OCI-LY3 (cell line): ENCODE measurements at regions not wholly inside any gene's neighbourhood (a gene's known extent, or its start where the extent isn't known, plus 50 kb on each side); places are given as distances from the start of the nearest gene placed in this dataset.

Source experiments
- H2AFZ ChIP-seq: fragments of 200-600, 300-600 bp; shearing (Covaris generic); 2 replicates; pipeline ENCODE4 v1.6.0; 2014; ENCODE audit warnings: antibody characterized with exemption, low read depth, low read length
- H3K27ac ChIP-seq: fragments of 200-600, 300-600 bp; sonication (generic); 2 replicates; pipeline ENCODE4 v1.5.1; 2014; ENCODE audit warnings: mild to moderate bottlenecking, low read length, moderate library complexity, mixed read lengths
- H3K27me3 ChIP-seq: fragments of 200-600, 300-600 bp; sonication (generic); 2 replicates; pipeline ENCODE4 v1.6.1; 2014; ENCODE audit warnings: low read depth, low read length, mixed read lengths
- H3K36me3 ChIP-seq: fragments of 200-600, 300-600 bp; sonication (generic); replicated peaks from 2 replicates; pipeline ENCODE3; 2014; ENCODE audit warnings: low read depth, low read length, mixed read lengths
- H3K4me1 ChIP-seq: fragments of 300-600, 200-600 bp; sonication (generic); 2 replicates; pipeline ENCODE4 v1.6.1; 2014; ENCODE audit warnings: low read length, mixed read lengths
- H3K4me2 ChIP-seq: fragments of 200-600, 300-600 bp; sonication (generic); 2 replicates; pipeline ENCODE4 v1.6.1; 2014; ENCODE audit warnings: low read length, mixed read lengths
- H3K4me3 ChIP-seq: fragments of 300-600, 200-600 bp; sonication (generic); 2 replicates; pipeline ENCODE4 v1.5.1; 2014; ENCODE audit warnings: antibody characterized with exemption, mild to moderate bottlenecking, low read length, moderate library complexity
- H3K79me2 ChIP-seq: fragments of 300-600, 200-600 bp; shearing (Covaris generic); 2 replicates; pipeline ENCODE4 v1.6.1; 2014; ENCODE audit warnings: mild to moderate bottlenecking, low read length, mixed read lengths
- H3K9ac ChIP-seq: fragments of 300-600, 200-600 bp; shearing (Covaris generic); 2 replicates; pipeline ENCODE4 v1.6.0; 2014; ENCODE audit warnings: mild to moderate bottlenecking, low read length, moderate library complexity
- H3K9me3 ChIP-seq: fragments of 200-600, 300-600 bp; shearing (Covaris generic); 2 replicates; pipeline ENCODE4 v1.6.1; 2014; ENCODE audit warnings: low read length, mixed read lengths; ENCODE audit not compliant: insufficient read depth
- H4K20me1 ChIP-seq: fragments of 200-600, 300-600 bp; sonication (generic); 2 replicates; pipeline ENCODE4 v1.6.1; 2016; ENCODE audit warnings: low read length, mixed read lengths; ENCODE audit not compliant: insufficient read depth
- CTCF ChIP-seq: fragments of 200-600, 300-600 bp; sonication (generic); IDR thresholded peaks from 2 replicates; pipeline ENCODE4 v1.5.1; 2014; ENCODE audit warnings: antibody characterized with exemption, low read length, low read depth
- EZH2phosphoT487 ChIP-seq: fragments of 200-600 bp; shearing (Covaris generic); IDR thresholded peaks from 2 replicates; pipeline ENCODE4 v1.6.1; 2018; ENCODE audit warnings: antibody characterized with exemption, mixed run types, low read depth

- H3K4me3 ChIP-seq: no peak overlapping the region
- H4K20me1 ChIP-seq: no peaks in the 10 kb centered on the region
- H3K9ac ChIP-seq: no peak overlapping the region
- H3K4me1 ChIP-seq: no peaks in the 10 kb centered on the region
- no peaks in the 10 kb centered on the region for H3K9me3 ChIP-seq
- H3K27me3 ChIP-seq: no peaks in the 10 kb centered on the region
- H3K36me3 ChIP-seq: no peaks in the 10 kb centered on the region
- no peak overlapping the region for H3K4me2 ChIP-seq
- H3K79me2 ChIP-seq: no peaks in the 10 kb centered on the region
- no peak overlapping the region for H2AFZ ChIP-seq
- H3K27ac ChIP-seq: no peak overlapping the region
- no peak for TF ChIP-seq CTCF
- no peak for TF ChIP-seq EZH2phosphoT487
Measured at GRCh38 chr3:103367481-103367880, 932.7 kb downstream of the ZPLD1 start.

- H3K4me2 ChIP-seq: no peak overlapping the region
- no peaks in the 10 kb centered on the region for H3K79me2 ChIP-seq
- no peak for TF ChIP-seq EZH2phosphoT487
- no peak overlapping the region for H3K4me3 ChIP-seq
- no peaks in the 10 kb centered on the region for H4K20me1 ChIP-seq
- no peak overlapping the region for H2AFZ ChIP-seq
- no peaks in the 10 kb centered on the region for H3K4me1 ChIP-seq
- no peak overlapping the region for H3K9ac ChIP-seq
- H3K36me3 ChIP-seq: no peaks in the 10 kb centered on the region
- no peaks in the 10 kb centered on the region for H3K9me3 ChIP-seq
- H3K27me3 ChIP-seq: no peaks in the 10 kb centered on the region
- H3K27ac ChIP-seq: no peak overlapping the region
Measured at GRCh38 chr3:103371411-103371810, 936.6 kb downstream of the ZPLD1 start.

- Histone ChIP-seq H3K4me1 (no peaks in the 10 kb centered on the region), H3K36me3 (no peaks in the 10 kb centered on the region), H4K20me1 (no peaks in the 10 kb centered on the region), H3K27ac (no peak overlapping the region), H3K4me3 (no peak overlapping the region), H3K79me2 (no peaks in the 10 kb centered on the region), H3K27me3 (no peaks in the 10 kb centered on the region), H3K9ac (no peak overlapping the region), H3K4me2 (no peak overlapping the region), H2AFZ (no peak overlapping the region), H3K9me3 (no peaks in the 10 kb centered on the region)
- no peak for TF ChIP-seq EZH2phosphoT487
- TF ChIP-seq CTCF: no peak
Measured at GRCh38 chr3:103372031-103372430, 937.2 kb downstream of the ZPLD1 start.

GRCh38 chr3:103380391-103380790 lies 945.6 kb downstream of the ZPLD1 start:
- no peak for TF ChIP-seq EZH2phosphoT487
- TF ChIP-seq CTCF: no peak
- Histone ChIP-seq H3K9ac (no peak overlapping the region), H3K36me3 (no peaks in the 10 kb centered on the region)

More at GRCh38 chr3:103380391-103380790, 945.6 kb downstream of the ZPLD1 start:
- H2AFZ ChIP-seq: no peak overlapping the region
- no peaks in the 10 kb centered on the region for H3K79me2 ChIP-seq
- H3K4me2 ChIP-seq: no peak overlapping the region
- H3K27me3 ChIP-seq: no peaks in the 10 kb centered on the region
- H4K20me1 ChIP-seq: no peaks in the 10 kb centered on the region
- H3K4me3 ChIP-seq: no peak overlapping the region
- no peaks in the 10 kb centered on the region for H3K4me1 ChIP-seq
- H3K9me3 ChIP-seq: no peaks in the 10 kb centered on the region
- H3K27ac ChIP-seq: no peak overlapping the region
